ENCODE measurements at regions not wholly inside any gene's neighbourhood (a gene's known extent, or its start where the extent isn't known, plus 50 kb on each side); places are given as distances from the start of the nearest gene placed in this dataset.

DNA sequence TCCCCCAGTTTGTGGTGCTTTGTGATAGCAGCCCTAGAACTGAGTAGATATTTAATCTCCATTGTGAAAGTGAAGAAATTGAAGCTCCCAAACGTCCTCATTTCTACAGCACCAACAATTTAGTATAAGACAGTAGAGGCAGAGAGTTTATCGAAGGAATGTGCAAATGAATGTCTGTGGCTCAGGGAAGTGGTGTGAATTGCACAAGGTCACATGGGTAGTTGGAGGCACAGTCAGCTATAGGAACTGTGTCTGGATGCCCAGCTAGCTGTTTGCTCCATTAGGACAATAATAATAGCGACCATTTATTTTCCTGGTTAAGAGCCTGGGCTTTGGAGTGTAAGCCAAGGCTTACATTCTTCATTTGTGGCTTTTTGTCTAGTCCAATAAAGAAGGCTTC, 144.4 kb upstream of the USP24 start:
- TF ChIP-seq EP300 (IDR thresholded peaks at IDR 0.05; ENCODE audit: borderline replicate concordance) (no peak), TAF1 (IDR thresholded peaks at IDR 0.05; ENCODE audit: low read depth) (no peak), YY1 (IDR thresholded peaks at IDR 0.05; ENCODE audit: low read depth) (no peak), NFIC (IDR thresholded peaks at IDR 0.05) (no peak), RAD21 (IDR thresholded peaks at IDR 0.05; ENCODE audit: low read depth) (no peak), CEBPB (IDR thresholded peaks at IDR 0.05) (no peak), EGR1 (IDR thresholded peaks at IDR 0.05) (no peak)
- TF ChIP-seq, protein P1, sequence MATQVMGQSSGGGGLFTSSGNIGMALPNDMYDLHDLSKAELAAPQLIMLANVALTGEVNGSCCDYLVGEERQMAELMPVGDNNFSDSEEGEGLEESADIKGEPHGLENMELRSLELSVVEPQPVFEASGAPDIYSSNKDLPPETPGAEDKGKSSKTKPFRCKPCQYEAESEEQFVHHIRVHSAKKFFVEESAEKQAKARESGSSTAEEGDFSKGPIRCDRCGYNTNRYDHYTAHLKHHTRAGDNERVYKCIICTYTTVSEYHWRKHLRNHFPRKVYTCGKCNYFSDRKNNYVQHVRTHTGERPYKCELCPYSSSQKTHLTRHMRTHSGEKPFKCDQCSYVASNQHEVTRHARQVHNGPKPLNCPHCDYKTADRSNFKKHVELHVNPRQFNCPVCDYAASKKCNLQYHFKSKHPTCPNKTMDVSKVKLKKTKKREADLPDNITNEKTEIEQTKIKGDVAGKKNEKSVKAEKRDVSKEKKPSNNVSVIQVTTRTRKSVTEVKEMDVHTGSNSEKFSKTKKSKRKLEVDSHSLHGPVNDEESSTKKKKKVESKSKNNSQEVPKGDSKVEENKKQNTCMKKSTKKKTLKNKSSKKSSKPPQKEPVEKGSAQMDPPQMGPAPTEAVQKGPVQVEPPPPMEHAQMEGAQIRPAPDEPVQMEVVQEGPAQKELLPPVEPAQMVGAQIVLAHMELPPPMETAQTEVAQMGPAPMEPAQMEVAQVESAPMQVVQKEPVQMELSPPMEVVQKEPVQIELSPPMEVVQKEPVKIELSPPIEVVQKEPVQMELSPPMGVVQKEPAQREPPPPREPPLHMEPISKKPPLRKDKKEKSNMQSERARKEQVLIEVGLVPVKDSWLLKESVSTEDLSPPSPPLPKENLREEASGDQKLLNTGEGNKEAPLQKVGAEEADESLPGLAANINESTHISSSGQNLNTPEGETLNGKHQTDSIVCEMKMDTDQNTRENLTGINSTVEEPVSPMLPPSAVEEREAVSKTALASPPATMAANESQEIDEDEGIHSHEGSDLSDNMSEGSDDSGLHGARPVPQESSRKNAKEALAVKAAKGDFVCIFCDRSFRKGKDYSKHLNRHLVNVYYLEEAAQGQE (IDR thresholded peaks at IDR 0.05; ENCODE audit: low read depth) = no peak

- TF ChIP-seq TEAD4 (IDR thresholded peaks at IDR 0.05) (no peak), EGR1 (IDR thresholded peaks at IDR 0.05) (no peak), USF1 (IDR thresholded peaks at IDR 0.05) (no peak), YY1 (IDR thresholded peaks at IDR 0.05; ENCODE audit: low read depth) (no peak), CREB1 (IDR thresholded peaks at IDR 0.05; ENCODE audit: low read depth) (no peak), RAD21 (IDR thresholded peaks at IDR 0.05; ENCODE audit: low read depth) (no peak), NFIC (IDR thresholded peaks at IDR 0.05) (no peak), EP300 (IDR thresholded peaks at IDR 0.05; ENCODE audit: borderline replicate concordance) (no peak), CEBPB (IDR thresholded peaks at IDR 0.05) (no peak), FOXM1 (IDR thresholded peaks at IDR 0.05; ENCODE audit: borderline replicate concordance, low read depth) (no peak), TCF12 (IDR thresholded peaks at IDR 0.05; ENCODE audit: low read depth) (no peak), TAF1 (IDR thresholded peaks at IDR 0.05; ENCODE audit: low read depth) (no peak), ZBTB7A (IDR thresholded peaks at IDR 0.05; ENCODE audit: low read depth) (no peak)
- TF ChIP-seq, protein P2, sequence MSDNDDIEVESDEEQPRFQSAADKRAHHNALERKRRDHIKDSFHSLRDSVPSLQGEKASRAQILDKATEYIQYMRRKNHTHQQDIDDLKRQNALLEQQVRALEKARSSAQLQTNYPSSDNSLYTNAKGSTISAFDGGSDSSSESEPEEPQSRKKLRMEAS (IDR thresholded peaks at IDR 0.05) = no peak
- TF ChIP-seq, protein P1 (IDR thresholded peaks at IDR 0.05; ENCODE audit: low read depth) = no peak
These were observed 143.4 kb upstream of the USP24 start for GRCh38 chr1:55358581-55358980.

- TF ChIP-seq USF1 (IDR thresholded peaks at IDR 0.05) = no peak
These were observed 140.4 kb upstream of the USP24 start for GRCh38 chr1:55355549-55355948.

DNA sequence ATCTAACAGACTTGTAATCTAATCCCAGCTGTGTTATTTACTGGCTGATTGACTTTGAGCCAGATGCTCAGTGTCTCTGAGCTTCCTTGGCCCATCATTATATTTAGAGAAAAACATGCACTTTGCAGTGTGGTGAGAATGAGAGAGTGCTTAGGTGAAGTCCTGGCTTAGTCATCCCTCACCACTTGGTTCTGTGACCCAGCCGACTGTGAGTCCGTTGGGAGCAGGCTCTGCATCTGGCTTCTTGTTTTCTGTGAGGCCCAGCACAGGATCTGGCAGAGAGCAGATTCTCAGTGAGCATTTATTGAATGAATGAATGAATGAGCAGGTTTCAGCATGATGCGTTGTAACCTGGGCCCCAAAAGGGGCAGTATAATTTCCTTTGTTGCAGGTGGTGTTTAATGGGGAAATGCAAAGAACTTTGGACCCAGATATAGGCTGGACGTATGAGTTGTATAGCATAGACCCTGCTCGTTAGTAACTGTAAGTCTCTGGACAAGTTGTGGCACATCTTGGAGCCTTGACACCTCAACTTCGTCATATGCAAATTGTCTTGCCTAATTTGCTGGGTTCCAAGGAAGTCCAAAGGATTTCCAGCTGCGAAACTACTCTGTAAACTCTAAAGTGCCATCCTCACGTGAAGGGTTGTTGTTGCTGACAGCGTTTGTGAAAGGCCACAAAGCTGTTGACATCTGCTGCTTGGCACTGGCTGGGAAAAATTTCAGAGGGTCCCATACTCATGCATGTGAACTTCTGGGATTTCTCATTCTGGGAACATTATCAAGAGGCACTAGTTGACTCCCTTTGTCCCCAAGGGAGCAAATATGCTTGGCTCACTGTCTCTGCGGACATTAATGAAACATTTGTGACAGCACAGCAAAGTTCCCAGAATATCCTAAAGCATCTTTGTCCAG, 138.8 kb upstream of the USP24 start:
- TF ChIP-seq TCF12 (IDR thresholded peaks at IDR 0.05; ENCODE audit: low read depth) (no peak), TAF1 (IDR thresholded peaks at IDR 0.05; ENCODE audit: low read depth) (no peak)

- TF ChIP-seq TEAD4 (IDR thresholded peaks at IDR 0.05) (no peak), CREB1 (IDR thresholded peaks at IDR 0.05; ENCODE audit: low read depth) (no peak), NFIC (IDR thresholded peaks at IDR 0.05) (no peak)
- TF ChIP-seq, protein P2 (IDR thresholded peaks at IDR 0.05) = no peak
These were observed 137.6 kb upstream of the USP24 start for GRCh38 chr1:55352811-55353180.

DNA sequence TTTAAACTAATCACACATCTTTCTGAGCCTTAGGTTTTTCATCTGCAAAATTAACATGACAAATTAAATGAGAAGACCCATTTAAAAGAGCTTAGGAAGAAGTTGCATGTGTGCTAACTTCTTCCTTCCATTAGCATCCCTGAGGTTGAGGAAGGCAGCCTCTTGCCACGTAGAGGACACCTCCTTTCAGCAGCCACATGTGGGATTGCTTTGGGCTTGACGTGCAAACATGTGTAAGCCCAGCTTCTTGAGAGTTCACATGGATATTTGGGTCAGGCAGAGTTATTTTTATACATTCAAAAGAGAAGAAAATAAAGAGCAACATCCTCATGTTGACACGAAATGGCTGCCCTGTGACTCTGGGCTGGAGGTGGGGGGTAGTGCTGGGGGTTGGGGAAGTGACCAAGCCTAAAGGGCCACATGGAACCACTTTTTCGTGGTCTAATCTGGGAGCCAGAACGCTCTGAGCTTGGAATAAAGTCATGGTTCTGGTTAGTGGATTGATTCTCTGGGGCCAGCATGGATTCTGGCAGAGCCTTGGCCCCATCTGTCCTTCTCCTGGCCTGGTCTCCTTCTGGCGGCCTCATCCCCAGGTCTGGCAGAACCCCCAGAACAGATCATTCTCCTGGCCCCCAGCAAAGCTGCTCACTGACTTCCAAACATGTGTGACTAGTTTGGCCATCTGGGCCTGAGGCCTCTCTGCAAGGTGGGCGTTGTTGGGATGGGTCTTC, 137.1 kb upstream of the USP24 start:
- TF ChIP-seq EP300 (IDR thresholded peaks at IDR 0.05; ENCODE audit: borderline replicate concordance) (no peak), USF1 (IDR thresholded peaks at IDR 0.05) (no peak)
